ENCODE measurements at regions not wholly inside any gene's neighbourhood (a gene's known extent, or its start where the extent isn't known, plus 50 kb on each side); places are given as distances from the start of the nearest gene placed in this dataset.

- TF ChIP-seq TEAD4 (IDR thresholded peaks at IDR 0.05; ENCODE audit: borderline replicate concordance, insufficient read depth): no peak
- TF ChIP-seq FOSL2 (IDR thresholded peaks at IDR 0.05; ENCODE audit: borderline replicate concordance, low read depth): no peak
- TF ChIP-seq POLR2AphosphoS5 (IDR thresholded peaks at IDR 0.05; ENCODE audit: low read depth, low read length): no peak
- TF ChIP-seq FOXM1 (IDR thresholded peaks at IDR 0.05; ENCODE audit: low read depth): no peak
- TF ChIP-seq EZH2phosphoT487 (IDR thresholded peaks at IDR 0.05; ENCODE audit: borderline replicate concordance, low read depth): no peak
- no peak for TF ChIP-seq MXI1 (IDR thresholded peaks at IDR 0.05; ENCODE audit: low read depth, low read length)
- no peak for TF ChIP-seq ZBTB33 (IDR thresholded peaks at IDR 0.05; ENCODE audit: borderline replicate concordance, low read depth)
- TF ChIP-seq RFX5 (IDR thresholded peaks at IDR 0.05; ENCODE audit: low read length): no peak
- TF ChIP-seq ELF1 (IDR thresholded peaks at IDR 0.05): no peak
- TF ChIP-seq PBX3 (IDR thresholded peaks at IDR 0.05): no peak
Measured at GRCh38 chr13:30856005-30856790, 49.9 kb upstream of the MEDAG start (continued).
